ENCODE measurements at regions not wholly inside any gene's neighbourhood (a gene's known extent, or its start where the extent isn't known, plus 50 kb on each side); places are given as distances from the start of the nearest gene placed in this dataset.

DNA sequence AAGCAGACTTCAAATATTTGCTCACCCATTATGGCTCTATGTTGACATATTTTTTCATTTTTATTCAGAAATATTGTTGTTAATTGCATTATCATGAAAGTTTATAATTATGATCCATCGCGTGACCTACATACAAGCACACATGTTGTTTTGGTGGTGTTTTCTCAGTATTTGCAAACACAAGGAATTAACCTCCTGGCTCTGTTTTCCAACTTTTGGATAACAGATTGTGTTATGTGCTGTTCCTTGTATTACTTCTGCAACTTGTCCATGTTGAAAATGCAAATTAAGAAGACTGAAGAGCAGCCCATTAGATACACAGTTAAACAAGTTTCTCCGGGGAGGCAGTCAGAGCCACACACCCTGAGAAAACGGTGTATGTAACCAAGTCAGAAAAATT, 201.2 kb downstream of the SEC23A start:
- no peak for DNase-seq (ENCODE audit: low spot score)

DNA sequence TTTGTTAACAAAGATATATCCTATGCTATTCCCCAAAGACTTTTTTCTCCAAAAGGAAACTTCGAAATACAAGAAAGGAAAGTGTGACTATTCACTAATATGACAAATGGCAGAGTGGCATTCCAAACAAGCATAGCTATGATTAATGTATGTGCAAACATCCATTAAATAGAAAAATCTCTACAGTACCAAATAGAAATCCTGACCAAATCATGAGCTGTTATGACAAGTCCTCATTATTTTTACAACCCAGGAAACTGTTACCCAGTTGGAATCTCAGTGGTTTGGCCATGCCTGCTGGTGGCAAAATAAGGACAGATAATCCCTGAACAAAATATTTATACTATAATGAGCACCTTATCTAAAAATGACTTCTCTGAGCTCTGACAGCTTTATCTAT, 202.1 kb downstream of the SEC23A start:
- DNase-seq (ENCODE audit: low spot score) = no peak

DNA sequence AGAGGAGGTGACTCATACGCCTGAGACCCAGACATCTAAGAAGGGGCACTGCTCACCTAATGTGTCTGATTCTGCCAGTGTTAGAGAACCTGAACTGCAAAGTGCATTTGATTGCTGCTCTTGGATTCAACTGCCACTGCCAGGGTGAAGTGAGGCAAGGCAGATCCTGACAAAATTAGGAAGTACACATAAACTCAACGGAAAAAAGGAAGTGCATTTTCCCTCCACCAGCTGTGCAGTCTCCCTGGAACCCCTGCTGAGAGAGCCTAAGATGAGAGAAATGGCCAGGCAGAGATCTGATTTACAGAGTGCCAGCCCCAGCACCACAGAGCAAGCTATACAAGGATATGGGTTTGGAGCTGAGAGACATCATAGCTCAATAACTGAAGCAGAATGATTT, 215.3 kb downstream of the SEC23A start:
- no peak for DNase-seq (ENCODE audit: low spot score)

GRCh38 chr14:38884109-38884508, 218.9 kb downstream of the SEC23A start:
- DNase-seq (ENCODE audit: low spot score) = no peak

GRCh38 chr14:38883127-38883526, 219.9 kb downstream of the SEC23A start:
- DNase-seq (ENCODE audit: low spot score) = no peak

GRCh38 chr14:38882533-38882932, 220.5 kb downstream of the SEC23A start:
- DNase-seq (ENCODE audit: low spot score) = no peak

GRCh38 chr14:38880643-38881524, 222.2 kb downstream of the SEC23A start:
- no peak for DNase-seq (ENCODE audit: low spot score)

- DNase-seq (ENCODE audit: low spot score) = no peak
These were observed 225.2 kb downstream of the SEC23A start for GRCh38 chr14:38877744-38878388.

- no peak for DNase-seq (ENCODE audit: low spot score)
These were observed 228.3 kb downstream of the SEC23A start for GRCh38 chr14:38874721-38875120.

- DNase-seq (ENCODE audit: low spot score) = peak; percentile 26
These were observed 229.0 kb downstream of the SEC23A start for GRCh38 chr14:38873941-38874612.

DNA sequence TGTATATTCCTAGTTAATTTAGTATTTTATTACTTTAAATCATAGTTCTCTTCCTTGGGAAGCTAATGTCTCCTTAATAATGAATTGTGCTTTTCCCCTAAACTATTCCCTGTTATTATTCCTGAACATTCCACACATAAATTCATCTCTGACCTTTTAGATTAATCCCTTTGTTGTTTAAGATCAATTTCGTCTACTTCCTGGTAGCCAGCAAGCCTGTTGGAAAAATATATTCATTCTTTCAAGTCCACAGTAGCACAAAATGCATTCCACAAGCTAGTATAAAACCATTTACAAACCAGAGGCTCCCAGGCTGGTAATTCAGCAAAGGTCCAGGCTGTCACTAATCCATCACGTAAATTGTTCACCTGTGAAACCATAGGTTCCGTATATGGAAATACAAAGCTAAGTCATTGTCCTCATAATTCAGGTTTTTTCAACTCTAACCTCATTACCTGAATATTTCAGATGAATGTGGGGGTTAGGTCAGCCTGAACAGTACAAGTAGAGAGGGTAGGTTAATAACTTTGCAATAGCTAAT, 232.7 kb downstream of the SEC23A start:
- DNase-seq (ENCODE audit: low spot score) = no peak

- DNase-seq (ENCODE audit: low spot score) = peak; percentile 29
These were observed 234.4 kb downstream of the SEC23A start for GRCh38 chr14:38868399-38869290.

GRCh38 chr14:38867561-38868150, 235.4 kb downstream of the SEC23A start:
- peak; percentile 92 for DNase-seq (ENCODE audit: low spot score)

DNA sequence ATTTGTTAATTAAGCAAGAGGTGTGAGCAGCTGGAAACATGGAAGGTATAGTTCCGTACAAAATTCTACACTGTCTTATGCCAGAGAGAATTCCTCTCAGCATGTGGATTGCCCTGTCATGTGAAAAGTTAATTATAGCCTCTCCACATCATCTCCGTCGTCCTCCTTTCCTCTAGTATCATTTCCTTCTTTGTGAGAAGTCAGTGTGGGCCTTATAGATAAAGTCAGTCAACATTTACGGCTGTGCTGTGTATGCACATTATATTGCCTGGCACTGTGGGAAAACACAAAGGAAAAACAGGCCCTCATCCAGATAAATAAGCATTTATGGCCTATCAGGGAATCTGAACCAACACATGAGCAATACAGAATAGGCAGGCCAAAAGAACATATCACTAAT, 236.6 kb downstream of the SEC23A start:
- peak; percentile 40 for DNase-seq (ENCODE audit: low spot score)

- no peak for DNase-seq (ENCODE audit: low spot score)
These were observed 240.7 kb downstream of the SEC23A start for GRCh38 chr14:38862366-38862765.

GRCh38 chr14:38860530-38860929, 242.5 kb downstream of the SEC23A start:
- DNase-seq (ENCODE audit: low spot score) = no peak

- DNase-seq (ENCODE audit: low spot score) = no peak
These were observed 246.2 kb downstream of the SEC23A start for GRCh38 chr14:38856798-38857197.

- no peak for DNase-seq (ENCODE audit: low spot score)
These were observed 247.5 kb downstream of the SEC23A start for GRCh38 chr14:38855513-38855912.

DNA sequence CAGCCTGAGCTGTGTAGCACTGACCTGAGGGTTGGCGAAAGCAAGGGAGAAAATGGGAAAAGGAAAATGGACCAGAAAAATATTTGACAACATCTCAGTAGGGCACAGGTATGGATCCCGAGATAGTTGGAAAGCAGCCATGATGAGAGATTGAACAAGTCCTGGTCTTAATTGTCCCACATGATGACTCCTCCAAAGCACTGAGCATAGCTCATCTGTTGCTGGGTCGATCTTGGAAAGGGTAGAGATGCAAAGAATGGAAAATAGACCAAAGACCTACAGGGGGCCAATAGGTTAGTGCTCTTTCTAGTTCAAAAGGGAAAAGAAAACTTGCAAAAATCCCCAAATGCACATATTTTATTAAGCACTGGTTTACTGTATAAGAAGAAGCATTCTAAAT, 251.9 kb downstream of the SEC23A start:
- no peak for DNase-seq (ENCODE audit: low spot score)

DNA sequence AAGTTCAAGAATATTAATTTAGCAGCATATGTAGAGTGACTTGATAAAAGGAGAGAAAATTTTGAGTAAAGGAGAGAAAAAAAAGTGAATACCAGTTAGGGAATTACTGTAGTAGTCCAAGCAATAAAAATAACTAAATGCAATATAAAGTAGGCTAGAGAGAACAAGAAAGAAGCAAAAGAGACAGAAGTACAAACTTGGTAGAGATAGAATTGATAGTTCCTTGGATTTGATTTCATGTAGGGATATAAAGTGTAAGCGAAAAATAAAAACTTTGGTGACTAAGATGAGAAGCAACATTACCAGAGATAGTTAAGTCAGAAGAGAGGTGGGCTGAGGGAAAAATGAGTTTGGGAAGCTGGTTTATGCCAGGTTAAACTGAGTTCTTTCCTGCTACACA, 252.4 kb downstream of the SEC23A start:
- no peak for DNase-seq (ENCODE audit: low spot score)

DNA sequence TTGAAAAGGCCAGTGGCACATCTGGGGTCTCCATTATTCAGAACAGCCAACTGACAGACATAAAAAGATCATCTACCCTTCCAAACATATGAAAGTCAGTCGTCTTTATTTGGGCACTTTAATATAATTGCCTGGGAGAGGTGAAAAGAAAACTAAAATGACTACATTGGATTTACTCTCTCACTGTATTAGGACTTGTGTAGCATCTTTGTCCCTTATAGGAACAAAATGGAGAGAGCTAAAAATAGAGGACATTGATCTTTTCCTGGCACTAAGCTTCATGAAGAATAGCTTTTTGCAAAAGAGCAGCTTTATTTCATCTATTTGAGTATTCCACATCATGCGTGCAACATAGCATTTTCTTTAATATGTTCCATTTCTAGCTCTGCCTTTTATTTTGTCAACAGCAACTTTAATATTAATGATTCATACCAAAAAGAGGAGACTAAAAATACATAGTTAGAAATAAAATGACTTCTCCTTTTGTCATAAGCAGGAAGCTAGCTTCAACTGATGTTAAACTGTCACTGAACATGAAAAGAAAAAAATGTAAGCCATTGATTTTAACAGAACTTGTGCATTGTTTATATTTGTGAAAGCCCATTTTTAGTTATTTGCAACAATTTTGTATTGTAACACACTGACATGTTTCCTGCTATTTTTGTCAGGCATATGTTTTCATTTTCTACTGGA, 254.6 kb downstream of the SEC23A start:
- peak; percentile 37 for DNase-seq (ENCODE audit: low spot score)

Measured in globus pallidus (tissue), 1 donor.